ENCODE measurements at regions not wholly inside any gene's neighbourhood (a gene's known extent, or its start where the extent isn't known, plus 50 kb on each side); places are given as distances from the start of the nearest gene placed in this dataset.

- DNase-seq, result no peak
Measured at GRCh38 chr21:16020878-16021277, 291.1 kb downstream of the USP25 start.

GRCh38 chr21:16022116-16022515 lies 292.3 kb downstream of the USP25 start:
- no peak for DNase-seq

- DNase-seq, result no peak
Measured at GRCh38 chr21:16022921-16023320, 293.1 kb downstream of the USP25 start.

- DNase-seq, result no peak
Measured at GRCh38 chr21:16028142-16028541, 298.4 kb downstream of the USP25 start.

DNA sequence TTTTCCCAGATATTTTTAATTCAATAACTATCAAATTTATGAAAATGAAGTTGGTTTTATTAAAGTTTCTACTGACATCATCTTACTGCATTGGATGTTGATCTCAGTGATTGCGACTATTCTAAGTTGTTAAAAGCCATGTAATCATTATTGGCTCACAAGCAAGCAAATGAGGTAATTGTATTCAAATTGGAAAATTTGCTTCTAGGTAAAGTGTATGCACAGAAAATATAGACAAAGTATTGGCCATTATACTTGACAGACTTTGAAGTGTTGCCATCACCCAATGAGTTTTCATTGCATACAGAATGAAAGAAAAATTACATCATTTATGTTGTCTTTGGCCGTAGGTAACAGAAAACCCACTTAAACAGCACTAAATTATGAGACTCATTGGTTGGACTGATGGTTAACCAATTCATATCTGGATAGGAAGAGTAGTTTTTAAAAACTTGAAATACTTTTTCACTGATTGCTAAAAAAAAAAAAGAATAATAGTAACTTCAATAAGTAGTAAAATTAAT lies 299.2 kb downstream of the USP25 start:
- DNase-seq, result no peak

DNA sequence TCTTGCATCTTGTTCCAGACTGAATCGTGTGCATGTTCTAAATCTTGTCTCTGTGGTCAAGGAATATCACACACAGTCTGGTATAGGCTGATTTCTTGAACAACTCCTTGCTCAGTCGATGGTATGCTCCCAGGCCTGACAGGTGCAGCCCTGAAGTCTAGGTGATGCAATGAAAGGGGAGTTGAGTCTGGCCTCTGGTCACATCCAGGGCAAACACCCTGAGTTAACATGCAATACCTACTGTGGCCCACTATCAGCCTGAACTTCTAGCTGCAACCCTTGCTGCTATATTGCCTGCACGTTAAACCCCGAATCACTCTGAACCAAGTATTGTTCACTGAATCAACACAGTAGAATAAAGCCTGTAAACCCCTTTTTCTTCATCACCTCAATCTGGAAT lies 303.4 kb downstream of the USP25 start:
- DNase-seq, result no peak

GRCh38 chr21:16034446-16035190 lies 304.8 kb downstream of the USP25 start:
- no peak for DNase-seq

GRCh38 chr21:16037421-16037955 lies 307.7 kb downstream of the USP25 start:
- no peak for DNase-seq

DNA sequence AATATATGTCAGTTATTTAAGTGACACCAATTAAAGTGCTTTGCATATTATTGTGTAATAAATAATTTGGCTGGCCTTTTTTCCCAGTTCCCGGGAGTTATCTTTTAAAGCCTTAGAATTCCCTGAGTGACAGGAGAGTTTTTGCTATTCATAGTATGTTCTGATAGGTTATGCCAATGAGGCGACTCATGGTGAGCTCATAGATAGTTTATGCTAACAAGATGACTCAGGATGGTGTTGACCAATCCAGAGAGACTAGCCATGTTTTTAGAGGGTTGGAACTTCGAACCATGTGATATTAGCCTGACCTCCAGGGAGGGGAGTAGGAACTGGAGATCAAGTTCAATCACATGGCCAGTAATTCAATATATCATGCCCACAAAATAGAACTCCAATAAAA lies 310.8 kb downstream of the USP25 start:
- no peak for DNase-seq

- no peak for DNase-seq
Measured at GRCh38 chr21:16044676-16045075, 314.9 kb downstream of the USP25 start.

- no peak for DNase-seq
Measured at GRCh38 chr21:16046656-16047330, 317.0 kb downstream of the USP25 start.

DNA sequence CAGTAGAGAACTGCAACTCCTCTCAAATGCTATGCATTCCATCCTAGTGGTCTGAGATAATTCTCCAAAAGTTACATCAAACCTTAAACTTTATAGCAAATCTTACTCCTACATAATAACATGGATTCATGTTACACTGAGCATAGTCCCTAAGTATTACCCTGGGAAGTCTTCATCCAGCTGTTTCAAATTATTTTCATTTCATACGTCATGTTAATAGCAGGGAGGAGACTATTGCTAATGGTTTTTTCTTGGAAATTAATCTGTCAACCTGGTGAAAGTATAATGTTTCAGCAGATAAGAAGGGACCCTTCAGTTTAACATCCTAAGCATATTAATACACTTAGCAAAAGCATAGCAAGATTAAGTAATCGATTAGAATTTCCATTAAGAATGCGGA lies 318.1 kb downstream of the USP25 start:
- DNase-seq, result no peak

DNA sequence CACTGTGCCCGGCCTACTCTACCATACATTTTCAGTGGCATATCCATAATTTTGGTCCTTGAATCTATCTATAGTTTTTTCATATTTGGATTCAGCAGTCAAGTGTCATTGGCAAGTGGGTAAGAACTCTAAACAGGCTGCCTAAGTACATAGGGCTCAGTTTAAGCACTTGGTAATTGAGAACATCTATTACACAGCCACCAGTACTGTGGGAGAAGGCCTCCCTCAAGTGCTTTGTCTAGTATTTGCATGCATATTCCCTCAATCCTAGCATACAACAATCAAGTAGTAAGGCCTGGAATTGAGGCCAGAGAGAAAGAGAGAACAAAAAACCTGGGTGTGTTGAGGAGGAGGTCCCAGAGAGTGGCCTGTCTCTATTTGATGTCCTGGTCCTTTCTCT lies 325.2 kb downstream of the USP25 start:
- DNase-seq, result no peak

- no peak for DNase-seq
Measured at GRCh38 chr21:16058896-16059295, 329.1 kb downstream of the USP25 start.

GRCh38 chr21:16059981-16060380 lies 330.2 kb downstream of the USP25 start:
- no peak for DNase-seq

- no peak for DNase-seq
Measured at GRCh38 chr21:16061194-16061593, 331.4 kb downstream of the USP25 start.

DNA sequence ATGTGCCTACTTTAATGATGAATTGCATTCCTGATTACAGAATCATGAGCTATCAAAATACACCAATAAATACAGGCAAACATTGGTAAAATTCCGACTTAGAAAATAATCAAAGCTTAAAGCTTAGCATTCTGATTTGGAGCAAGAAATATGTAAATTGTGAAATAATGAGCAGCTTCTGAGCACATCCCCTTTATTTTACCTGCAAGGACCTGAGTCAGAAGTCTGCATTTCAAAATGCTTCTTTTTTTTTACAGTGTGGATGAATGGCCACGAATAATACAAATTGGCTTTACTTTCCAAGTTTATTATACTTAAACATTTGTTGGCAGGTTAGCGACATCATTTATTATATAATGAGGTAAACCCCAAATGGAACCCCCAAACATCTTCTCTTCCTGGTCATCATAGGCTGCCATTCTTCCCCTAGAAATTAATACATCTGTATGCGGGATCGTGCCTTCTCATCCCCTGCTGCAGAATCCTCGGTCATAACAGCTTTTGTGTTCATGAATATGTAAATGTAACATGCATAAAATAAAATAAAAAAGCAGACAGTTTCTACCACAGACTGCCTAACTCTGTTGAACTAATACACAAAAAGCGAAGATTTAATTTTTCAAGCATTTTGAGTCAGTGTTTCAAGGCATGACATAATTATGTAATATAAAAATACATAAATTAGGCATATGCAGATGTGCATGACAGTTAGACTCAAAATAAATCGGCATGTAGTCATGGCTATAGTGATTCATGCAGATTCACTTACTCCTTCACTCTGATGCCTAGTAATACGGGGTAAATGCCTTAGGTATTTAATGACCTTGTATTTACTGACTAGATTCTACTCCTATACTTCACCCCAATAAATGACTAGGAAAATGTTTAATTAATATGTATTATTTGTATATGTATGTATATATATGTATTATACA lies 339.7 kb downstream of the USP25 start:
- no peak for DNase-seq

GRCh38 chr21:16070207-16070651 lies 340.4 kb downstream of the USP25 start:
- no peak for DNase-seq

GRCh38 chr21:16071092-16071491 lies 341.3 kb downstream of the USP25 start:
- DNase-seq, result no peak

DNA sequence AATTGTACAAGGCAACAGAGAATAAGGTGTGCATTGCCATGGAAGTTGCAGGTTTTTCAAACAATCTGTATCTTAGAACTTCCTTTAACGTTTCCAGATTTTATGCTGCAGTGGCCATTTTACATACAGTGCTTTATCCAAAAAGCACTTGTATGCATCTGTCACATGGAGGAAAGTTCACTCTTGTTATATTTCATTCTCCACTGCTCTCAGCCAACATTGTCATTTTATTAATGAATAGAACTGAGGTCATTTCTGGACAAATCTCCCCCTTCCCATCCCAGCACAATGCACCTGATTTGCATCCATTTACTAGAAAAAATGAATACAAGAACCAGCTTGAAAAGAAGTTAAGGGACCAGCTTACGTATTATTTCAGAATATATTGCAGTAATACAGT lies 342.0 kb downstream of the USP25 start:
- DNase-seq, result no peak

GRCh38 chr21:16072221-16072620 lies 342.4 kb downstream of the USP25 start:
- no peak for DNase-seq

DNA sequence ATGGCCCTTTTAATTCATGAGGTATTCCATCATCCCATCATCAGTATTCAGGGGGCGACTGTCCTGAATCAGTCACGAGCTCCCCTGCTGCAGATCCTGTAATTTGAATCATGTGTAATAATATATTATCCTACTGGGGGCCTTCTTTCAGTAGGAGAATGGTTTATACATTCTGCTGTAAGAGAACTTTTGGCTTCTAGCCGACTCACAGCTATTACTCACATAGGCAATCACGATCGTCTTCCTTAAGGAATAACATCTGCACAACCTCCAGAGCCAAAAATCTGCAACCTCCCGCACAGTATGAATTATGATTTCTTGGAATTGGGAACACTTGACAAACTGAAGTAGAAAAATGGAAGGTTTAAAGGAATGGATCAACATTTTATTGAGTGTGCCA lies 343.0 kb downstream of the USP25 start:
- no peak for DNase-seq

DNA sequence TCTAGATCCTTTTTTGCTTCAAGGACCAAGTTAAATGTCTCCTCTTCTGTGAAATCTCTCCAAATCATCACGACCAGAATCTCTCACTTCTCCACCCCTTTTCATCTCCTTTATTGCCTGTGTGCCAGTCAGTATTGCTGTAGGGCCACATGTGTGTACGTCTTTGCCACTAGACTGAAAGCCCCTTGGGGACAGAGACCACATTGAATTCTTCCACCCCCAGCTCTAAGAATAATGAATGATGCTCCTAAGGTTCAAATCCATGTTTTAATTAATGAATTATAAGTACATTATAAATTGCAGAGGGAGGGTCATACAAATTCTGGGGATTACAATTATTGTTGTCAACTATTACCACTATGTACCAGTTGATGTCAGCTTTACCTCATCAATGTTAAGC lies 343.8 kb downstream of the USP25 start:
- no peak for DNase-seq

Measured in CD4-positive, alpha-beta T cell treated with Interleukin-21 for 1 hour (primary cell).